ENCODE measurements at regions not wholly inside any gene's neighbourhood (a gene's known extent, or its start where the extent isn't known, plus 50 kb on each side); places are given as distances from the start of the nearest gene placed in this dataset.
A peak's percentile ranks its signal among the peaks of the same experiment; 100 is the strongest.

GRCh38 chr13:73715911-73716510, 418.2 kb downstream of the KLF12 start:
- no peak for DNase-seq (ENCODE audit: low read depth in 3 of 3)

GRCh38 chr13:73715114-73715910, 418.9 kb downstream of the KLF12 start:
- peak in 2 of 3 experiments; percentile 14 to 32 for DNase-seq (ENCODE audit: low read depth in 3 of 3)

GRCh38 chr13:73714522-73714921, 419.7 kb downstream of the KLF12 start:
- DNase-seq (ENCODE audit: low read depth in 3 of 3): peak in 1 of 3 experiments; percentile 12

GRCh38 chr13:73708393-73708985, 425.7 kb downstream of the KLF12 start:
- peak in 2 of 3 experiments; percentile 14 to 31 for DNase-seq (ENCODE audit: low read depth in 3 of 3)

GRCh38 chr13:73704587-73704986, 429.6 kb downstream of the KLF12 start:
- no peak for DNase-seq (ENCODE audit: low read depth in 3 of 3)

- DNase-seq (ENCODE audit: low read depth in 3 of 3): no peak
Measured at GRCh38 chr13:73703606-73704005, 430.6 kb downstream of the KLF12 start.

- peak in 2 of 3 experiments; percentile 8 to 18 for DNase-seq (ENCODE audit: low read depth in 3 of 3)
Measured at GRCh38 chr13:73702419-73703071, 431.7 kb downstream of the KLF12 start.

- DNase-seq (ENCODE audit: low read depth in 3 of 3): no peak
Measured at GRCh38 chr13:73701160-73701559, 433.0 kb downstream of the KLF12 start.

- no peak for DNase-seq (ENCODE audit: low read depth in 3 of 3)
Measured at GRCh38 chr13:73698859-73699258, 435.3 kb downstream of the KLF12 start.

- DNase-seq (ENCODE audit: low read depth in 3 of 3): no peak
Measured at GRCh38 chr13:73697166-73697565, 437.0 kb downstream of the KLF12 start.

GRCh38 chr13:73696713-73697112, 437.5 kb downstream of the KLF12 start:
- DNase-seq (ENCODE audit: low read depth in 3 of 3): no peak

- DNase-seq (ENCODE audit: low read depth in 3 of 3): no peak
Measured at GRCh38 chr13:73696271-73696670, 437.9 kb downstream of the KLF12 start.

GRCh38 chr13:73695325-73695724, 438.9 kb downstream of the KLF12 start:
- no peak for DNase-seq (ENCODE audit: low read depth in 3 of 3)

- no peak for DNase-seq (ENCODE audit: low read depth in 3 of 3)
Measured at GRCh38 chr13:73693215-73693614, 441.0 kb downstream of the KLF12 start.

- DNase-seq (ENCODE audit: low read depth in 3 of 3): no peak
Measured at GRCh38 chr13:73691891-73692290, 442.3 kb downstream of the KLF12 start.

- DNase-seq (ENCODE audit: low read depth in 3 of 3): no peak
Measured at GRCh38 chr13:73687929-73688328, 446.3 kb downstream of the KLF12 start.

- no peak for DNase-seq (ENCODE audit: low read depth in 3 of 3)
Measured at GRCh38 chr13:73687087-73687486, 447.1 kb downstream of the KLF12 start.

- DNase-seq (ENCODE audit: low read depth in 3 of 3): no peak
Measured at GRCh38 chr13:73684750-73685149, 449.5 kb downstream of the KLF12 start.

GRCh38 chr13:73684286-73684685, 449.9 kb downstream of the KLF12 start:
- DNase-seq (ENCODE audit: low read depth in 3 of 3): no peak

- no peak for DNase-seq (ENCODE audit: low read depth in 3 of 3)
Measured at GRCh38 chr13:73683746-73684145, 450.5 kb downstream of the KLF12 start.

- DNase-seq (ENCODE audit: low read depth in 3 of 3): no peak
Measured at GRCh38 chr13:73681779-73682178, 452.4 kb downstream of the KLF12 start.

- no peak for DNase-seq (ENCODE audit: low read depth in 3 of 3)
Measured at GRCh38 chr13:73681015-73681414, 453.2 kb downstream of the KLF12 start.

Measured in stimulated activated CD4-positive, alpha-beta T cell treated with anti-CD3 and anti-CD28 coated beads, TNF-alpha, amount 100 ng/mL, for 24 hours (primary cell).